Stomach (tissue), 8 donors: ENCODE measurements at regions not wholly inside any gene's neighbourhood (a gene's known extent, or its start where the extent isn't known, plus 50 kb on each side); places are given as distances from the start of the nearest gene placed in this dataset.

Source experiments
- DNase-seq, 2 donors: peaks; one replicate each; pipeline versions ENCODE4 v3.0.0 to v3.0.0-alpha.2; 2013 to 2019
- H3K27ac ChIP-seq, 5 donors: fragments of 200-600 bp in 4 of 5; sonication (generic) in 4 of 5; one replicate each; pipeline ENCODE4 v1.5.1; 2013 to 2019; ENCODE audit warnings: mild to moderate bottlenecking in 1 of 5, moderate library complexity in 1 of 5
- H3K27me3 ChIP-seq, 3 donors: fragments of 200-600 bp; sonication (generic); one replicate each; pipeline ENCODE4 v1.5.1; 2017 to 2019; ENCODE audit warnings: mixed run types in 1 of 3
- H3K36me3 ChIP-seq, 4 donors: fragments of 200-600 bp; sonication (generic); 1 replicate in 3 of 4; 2 replicates in 1 of 4; pipeline ENCODE4 v1.5.1; 2016 to 2019
- H3K4me1 ChIP-seq, 4 donors: fragments of 200-600 bp; sonication (generic); one replicate each; pipeline ENCODE4 v1.5.1; 2016 to 2019
- H3K4me3 ChIP-seq, 4 donors: fragments of 200-600 bp; sonication (generic) in 3 of 4; one replicate each; pipeline ENCODE4 v1.5.1; 2016 to 2019; ENCODE audit warnings: mild to moderate bottlenecking in 1 of 4
- H3K9me3 ChIP-seq, 4 donors: fragments of 200-600 bp; sonication (generic); one replicate each; pipeline ENCODE4 v1.5.1; 2016 to 2019
- EP300 ChIP-seq: sonication (generic); formaldehyde crosslinking; IDR thresholded peaks from one replicate; pipeline ENCODE4 v1.6.1; 2017; ENCODE audit warnings: antibody characterized with exemption
- POLR2A ChIP-seq, 4 donors: fragments of 450-650 bp; IDR thresholded peaks; one replicate each; pipeline ENCODE4 v1.6.1; 2016; ENCODE audit warnings: antibody characterized with exemption in 4 of 4, control low read depth in 2 of 4, mild to moderate bottlenecking in 1 of 4, moderate library complexity in 1 of 4
- POLR2AphosphoS5 ChIP-seq, 3 donors: sonication (generic); formaldehyde crosslinking; IDR thresholded peaks; one replicate each; pipeline ENCODE4 v1.6.1; 2016; ENCODE audit warnings: antibody characterized with exemption in 3 of 3
- WGBS, 5 donors: extraction: QIAGEN DNeasy Blood & Tissue Kit in 3 of 5; methylation state at CpG; one replicate each; pipeline versions ENCODE4 v1.1.5 to v1.1.7; 2013 to 2018; 5-methylcytosine and 5-hydroxymethylcytosine counted together
- intact Hi-C: fragments of 100-400 bp; cut with DNase I; formaldehyde crosslinking; loops from one replicate; pipeline ENCODE4 v1.15.1; 2023; ENCODE audit warnings: low total_unique reads
- TF ChIP-seq, protein P1 (sequence below), 7 experiments: fragments of 450-650 bp in 4 of 7; fragments of 200-600 bp in 3 of 7; sonication (generic) in 3 of 7; IDR thresholded peaks; one replicate each; pipeline ENCODE4 v1.5.1; 2016 to 2019; ENCODE audit warnings: antibody characterized with exemption in 7 of 7, control low read depth in 2 of 7, mild to moderate bottlenecking in 1 of 7
- donor health status: healthy with polysubstance abuse.
- donor health status: Bipolar disorder and iron deficiency.
- donor health status: healthy.

DNA sequence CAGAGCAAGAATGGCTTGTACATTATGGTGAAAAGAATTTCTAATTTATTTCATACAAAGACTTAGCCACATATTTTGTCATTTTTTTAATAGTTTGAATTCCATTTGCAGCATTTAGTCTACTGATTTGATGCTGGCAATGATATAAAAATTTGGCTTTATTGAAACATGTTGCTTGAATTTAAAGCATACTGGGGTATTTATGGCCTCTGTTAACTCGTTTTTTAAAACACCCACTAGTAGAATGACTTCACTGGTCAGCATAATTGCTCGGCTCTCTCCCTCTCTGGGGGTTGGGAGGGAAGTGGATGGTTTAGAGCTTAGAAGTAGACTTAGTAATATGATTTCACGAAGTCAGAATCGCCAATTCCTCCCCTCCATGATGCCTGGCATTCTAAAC lies 354.9 kb upstream of the HTR2A start:
- intact Hi-C loops, result no loop called here
- TF ChIP-seq POLR2AphosphoS5 (IDR thresholded peaks at IDR 0.05) (no peak), EP300 (no peak), POLR2A (IDR thresholded peaks at IDR 0.05) (no peak)
- no peaks in the 10 kb centered on the region for H3K36me3 ChIP-seq
- no peak overlapping the region for H3K4me3 ChIP-seq
- peak in 1 of 2 donors; percentile 6 for DNase-seq
- H3K27me3 ChIP-seq, result no peaks in the 10 kb centered on the region
- WGBS, 5 donors, result 64 to 85% (median 74%) methylated on average over 4 of the region's 4 CpGs
- H3K27ac ChIP-seq, result no peak overlapping the region
- H3K4me1 ChIP-seq, result no peaks in the 10 kb centered on the region
- H3K9me3 ChIP-seq, result no peaks in the 10 kb centered on the region

DNA sequence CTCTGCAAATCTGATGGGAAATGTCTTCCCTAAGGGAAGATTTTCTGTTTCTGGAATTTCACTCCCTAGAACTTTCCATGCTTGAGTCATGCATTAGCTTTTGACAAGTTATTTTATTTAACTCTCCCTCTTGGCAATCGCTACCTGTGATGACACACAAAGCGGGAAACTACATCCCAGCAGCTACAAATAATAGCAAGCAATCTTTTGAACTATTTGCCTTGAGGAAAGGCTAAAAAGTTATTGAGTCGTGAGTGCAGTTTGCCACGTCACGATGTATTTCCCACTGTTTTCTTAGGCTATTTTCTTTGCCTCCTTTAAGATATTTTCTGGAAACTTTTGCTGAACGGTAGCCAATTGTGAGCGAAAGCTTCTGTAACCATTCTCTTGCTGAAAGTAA lies 353.3 kb upstream of the HTR2A start:
- peak in 1 of 2 donors; percentile 65 for DNase-seq
- H3K27ac ChIP-seq, result no peak overlapping the region
- intact Hi-C loops, result no loop called here

DNA sequence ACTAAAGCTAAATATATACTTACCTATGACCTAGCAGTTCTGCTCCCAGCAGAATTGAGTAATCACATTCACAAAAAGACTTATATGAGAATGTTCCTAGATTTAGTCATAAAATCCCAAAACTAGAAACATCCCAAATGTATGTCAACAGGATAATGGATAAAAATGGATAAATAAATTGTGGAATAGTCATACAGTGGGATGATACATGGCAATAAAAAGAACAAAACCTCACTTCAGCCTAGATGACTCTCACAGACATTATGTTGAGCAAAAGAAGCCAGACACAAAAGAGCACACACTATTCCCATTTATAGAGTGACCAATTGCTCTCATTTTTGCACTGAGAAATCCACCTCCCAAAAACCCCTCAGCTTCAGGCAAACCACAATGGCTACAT lies 352.4 kb upstream of the HTR2A start:
- intact Hi-C loops, result no loop called here
- no peaks in the 10 kb centered on the region for H3K9me3 ChIP-seq

More for the DNA sequence above, 353.3 kb upstream of the HTR2A start:
- H3K36me3 ChIP-seq, result no peaks in the 10 kb centered on the region
- no peaks in the 10 kb centered on the region for H3K27me3 ChIP-seq
- no peaks in the 10 kb centered on the region for H3K9me3 ChIP-seq
- no peak overlapping the region for H3K4me3 ChIP-seq
- no peaks in the 10 kb centered on the region for H3K4me1 ChIP-seq
- TF ChIP-seq POLR2AphosphoS5 (IDR thresholded peaks at IDR 0.05) (peak in 1 of 3 donors; percentile 33), POLR2A (IDR thresholded peaks at IDR 0.05) (no peak)
- 65 to 87% (median 75%) methylated on average over 7 of the region's 7 CpGs for WGBS, 5 donors

DNA sequence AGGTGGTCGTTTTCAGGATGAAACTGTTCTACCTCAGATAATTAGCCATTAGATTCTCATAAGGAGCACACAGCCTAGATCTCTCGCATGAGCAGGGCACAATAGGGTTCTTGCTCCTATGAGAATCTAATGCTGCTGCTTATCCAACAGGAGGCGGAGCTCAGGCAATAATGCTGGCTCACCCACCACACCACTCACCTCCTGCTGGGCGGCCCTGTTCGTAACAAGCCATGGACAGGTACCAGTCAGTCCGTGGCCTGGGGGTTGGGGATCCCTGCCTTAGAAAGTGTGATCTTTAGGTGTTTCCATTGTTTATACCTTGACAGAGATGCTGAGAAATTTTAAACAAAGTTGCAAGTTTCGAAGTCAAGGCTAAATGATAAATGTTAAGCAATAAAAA lies 344.6 kb upstream of the HTR2A start:
- WGBS, 5 donors, result 80 to 89% (median 86%) methylated on average over 7 of the region's 7 CpGs

More for the DNA sequence above, 352.4 kb upstream of the HTR2A start:
- DNase-seq, result no peak
- Histone ChIP-seq H3K4me1 (no peaks in the 10 kb centered on the region), H3K27me3 (no peaks in the 10 kb centered on the region), H3K4me3 (no peak overlapping the region), H3K36me3 (no peaks in the 10 kb centered on the region), H3K27ac (no peak overlapping the region)
- TF ChIP-seq, protein P1, sequence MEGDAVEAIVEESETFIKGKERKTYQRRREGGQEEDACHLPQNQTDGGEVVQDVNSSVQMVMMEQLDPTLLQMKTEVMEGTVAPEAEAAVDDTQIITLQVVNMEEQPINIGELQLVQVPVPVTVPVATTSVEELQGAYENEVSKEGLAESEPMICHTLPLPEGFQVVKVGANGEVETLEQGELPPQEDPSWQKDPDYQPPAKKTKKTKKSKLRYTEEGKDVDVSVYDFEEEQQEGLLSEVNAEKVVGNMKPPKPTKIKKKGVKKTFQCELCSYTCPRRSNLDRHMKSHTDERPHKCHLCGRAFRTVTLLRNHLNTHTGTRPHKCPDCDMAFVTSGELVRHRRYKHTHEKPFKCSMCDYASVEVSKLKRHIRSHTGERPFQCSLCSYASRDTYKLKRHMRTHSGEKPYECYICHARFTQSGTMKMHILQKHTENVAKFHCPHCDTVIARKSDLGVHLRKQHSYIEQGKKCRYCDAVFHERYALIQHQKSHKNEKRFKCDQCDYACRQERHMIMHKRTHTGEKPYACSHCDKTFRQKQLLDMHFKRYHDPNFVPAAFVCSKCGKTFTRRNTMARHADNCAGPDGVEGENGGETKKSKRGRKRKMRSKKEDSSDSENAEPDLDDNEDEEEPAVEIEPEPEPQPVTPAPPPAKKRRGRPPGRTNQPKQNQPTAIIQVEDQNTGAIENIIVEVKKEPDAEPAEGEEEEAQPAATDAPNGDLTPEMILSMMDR (IDR thresholded peaks at IDR 0.05), result no peak
- TF ChIP-seq POLR2A (IDR thresholded peaks at IDR 0.05) (no peak), EP300 (no peak), POLR2AphosphoS5 (IDR thresholded peaks at IDR 0.05) (no peak)

DNA sequence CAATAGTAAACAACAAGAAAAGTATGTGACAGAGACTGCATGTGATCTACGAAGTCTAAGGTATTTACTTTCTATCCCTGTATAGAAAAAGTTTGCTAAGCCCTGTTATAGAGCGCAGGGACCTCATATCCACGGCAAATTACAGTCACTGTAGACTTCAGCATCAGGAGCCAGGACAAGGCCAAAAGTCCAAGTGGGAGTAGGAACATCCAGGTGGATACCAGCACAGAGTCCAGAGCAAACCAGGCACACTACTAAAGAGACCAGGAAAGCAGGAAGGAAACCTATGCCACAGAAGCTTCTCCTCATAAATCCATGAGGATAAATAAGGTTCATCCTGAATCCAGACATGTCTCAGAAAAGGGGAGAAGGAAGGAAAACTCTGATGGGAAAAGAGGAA lies 342.2 kb upstream of the HTR2A start:
- WGBS, 5 donors, result 71 to 87% (median 83%) methylated on average over 3 of the region's 3 CpGs
- H3K27me3 ChIP-seq, result no peaks in the 10 kb centered on the region
- no peak for TF ChIP-seq POLR2A (IDR thresholded peaks at IDR 0.05)
- TF ChIP-seq, protein P1 (IDR thresholded peaks at IDR 0.05), result no peak
- no peak for TF ChIP-seq EP300
- no peak for TF ChIP-seq POLR2AphosphoS5 (IDR thresholded peaks at IDR 0.05)

More for the DNA sequence above, 344.6 kb upstream of the HTR2A start:
- Histone ChIP-seq H3K27ac (no peak overlapping the region), H3K4me3 (no peak overlapping the region), H3K9me3 (no peaks in the 10 kb centered on the region), H3K27me3 (no peaks in the 10 kb centered on the region), H3K36me3 (no peaks in the 10 kb centered on the region), H3K4me1 (no peaks in the 10 kb centered on the region)
- TF ChIP-seq, protein P1 (IDR thresholded peaks at IDR 0.05), result no peak
- TF ChIP-seq POLR2AphosphoS5 (IDR thresholded peaks at IDR 0.05) (no peak), POLR2A (IDR thresholded peaks at IDR 0.05) (no peak)
- intact Hi-C loops, result no loop called here
- DNase-seq, result no peak

More for the DNA sequence above, 342.2 kb upstream of the HTR2A start:
- intact Hi-C loops, result loop anchor here (5.0 kb wide), 1 partner anchor 98 kb away; no protein-coding TSS in a partner anchor
- Histone ChIP-seq H3K36me3 (no peaks in the 10 kb centered on the region), H3K27ac (no peak overlapping the region), H3K4me3 (no peak overlapping the region), H3K4me1 (no peaks in the 10 kb centered on the region), H3K9me3 (no peaks in the 10 kb centered on the region)
- no peak for DNase-seq
